C4-2B (cell line): ENCODE measurements at regions not wholly inside any gene's neighbourhood (a gene's known extent, or its start where the extent isn't known, plus 50 kb on each side); places are given as distances from the start of the nearest gene placed in this dataset.
"Not testable (repeated sequence)": the region's sequence is repeated elsewhere in the genome, so short reads cannot be mapped to it uniquely, and the experiment has no call there.

ENCODE experiments used
- CTCF ChIP-seq: fragments of 450-650 bp; conservative IDR thresholded peaks from 2 replicates; pipeline ENCODE4 v1.5.1; 2017; ENCODE audit warnings: mild to moderate bottlenecking
- ZFX ChIP-seq: fragments of 450-650 bp; IDR thresholded peaks from 2 replicates; pipeline ENCODE4 v1.6.1; 2017

GRCh38 chr10:20480575-20480974 is 416.5 kb downstream of the NEBL start:
- not testable (repeated sequence) for TF ChIP-seq CTCF, ZFX
